22Rv1 (cell line): ENCODE measurements at regions not wholly inside any gene's neighbourhood (a gene's known extent, or its start where the extent isn't known, plus 50 kb on each side); places are given as distances from the start of the nearest gene placed in this dataset.

Experiments
- H3K27ac ChIP-seq: fragments of 450-650 bp; 2 replicates; pipeline ENCODE4 v1.5.1; 2017
- CTCF ChIP-seq: fragments of 450-650 bp; IDR thresholded peaks from 2 replicates; pipeline ENCODE4 v1.5.1; 2017; ENCODE audit warnings: mild to moderate bottlenecking
- ZFX ChIP-seq: fragments of 450-650 bp; IDR thresholded peaks from 2 replicates; pipeline ENCODE4 v1.6.1; 2017; ENCODE audit warnings: antibody characterized with exemption, borderline replicate concordance

DNA sequence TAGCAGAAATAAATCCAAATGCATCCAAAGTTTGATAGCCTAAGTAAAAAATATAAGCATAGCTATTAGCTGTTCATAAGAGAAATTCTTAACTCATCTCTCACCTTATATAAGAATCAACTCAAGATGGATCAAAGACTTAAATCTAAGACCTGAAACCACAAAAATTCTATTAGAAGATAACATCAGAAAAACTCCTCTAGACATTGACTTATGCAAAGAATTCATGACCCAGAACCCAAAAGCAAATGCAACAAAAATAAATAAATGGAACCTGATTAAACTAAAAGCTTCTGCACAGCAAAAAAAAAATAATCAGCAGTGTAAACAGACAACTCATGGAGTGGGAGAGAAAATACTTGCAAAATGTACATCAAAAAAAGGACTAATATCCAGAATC lies 184.3 kb downstream of the TFAP2A start:
- TF ChIP-seq CTCF (no peak), ZFX (no peak)
- no peak overlapping the region for H3K27ac ChIP-seq

DNA sequence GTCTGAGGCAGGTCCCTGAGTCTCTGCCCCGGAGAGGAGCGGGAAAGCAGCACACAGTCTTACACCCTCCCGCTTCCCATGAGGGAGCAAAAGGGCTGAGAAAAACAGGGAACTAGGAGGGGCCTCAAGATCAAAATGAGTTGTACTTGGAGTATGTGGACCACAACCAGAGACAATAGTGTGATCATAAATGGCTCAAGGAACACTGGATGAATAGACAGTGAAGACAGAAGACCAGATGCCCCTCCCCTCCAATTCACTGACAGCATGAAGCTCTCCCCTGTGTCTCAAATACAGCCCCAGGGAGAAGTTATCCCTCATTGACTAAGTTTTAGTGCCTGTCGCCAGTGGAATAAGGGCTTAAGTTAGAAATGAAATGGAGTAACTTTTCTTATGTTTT lies 191.0 kb downstream of the TFAP2A start:
- H3K27ac ChIP-seq, result no peak overlapping the region
- TF ChIP-seq CTCF (no peak), ZFX (no peak)

DNA sequence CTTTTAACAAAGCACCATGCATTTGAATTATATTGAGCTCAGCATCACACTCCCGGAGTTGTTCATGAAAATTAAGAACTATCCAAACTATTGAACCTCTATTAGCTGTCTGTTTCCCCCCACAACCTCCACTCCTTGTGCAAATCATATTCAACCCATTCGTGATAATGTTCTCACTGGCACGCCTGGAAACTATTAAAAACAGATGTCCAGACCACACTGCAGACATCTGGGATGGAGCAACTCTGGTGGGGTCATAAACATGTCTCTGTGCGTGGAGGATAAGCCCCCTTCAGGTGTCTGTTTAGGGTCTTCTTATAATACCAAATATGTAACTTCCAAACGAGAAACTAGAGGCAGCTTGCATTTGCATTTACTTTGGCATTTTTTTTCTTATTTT lies 193.7 kb downstream of the TFAP2A start:
- TF ChIP-seq ZFX, result no peak
- no peak for TF ChIP-seq CTCF
- no peak overlapping the region for H3K27ac ChIP-seq

DNA sequence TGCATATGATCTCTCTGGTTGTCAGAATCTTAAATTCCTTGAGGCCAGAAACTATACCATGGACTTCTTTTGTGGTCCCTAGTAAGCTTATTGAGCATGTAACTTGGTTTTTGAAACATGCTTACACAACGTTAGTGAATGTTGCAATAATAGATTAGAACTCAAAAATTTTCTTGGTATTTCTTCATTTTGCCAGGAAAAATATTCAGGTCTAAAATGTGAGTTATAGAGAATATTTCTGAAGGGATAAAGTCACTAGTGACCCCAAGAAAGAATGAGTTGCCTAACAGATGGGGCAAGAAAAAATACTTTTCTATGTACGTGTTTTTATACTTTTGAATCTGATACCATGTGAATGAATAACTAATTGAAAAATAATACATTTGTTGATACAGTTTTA lies 195.4 kb downstream of the TFAP2A start:
- TF ChIP-seq CTCF (no peak), ZFX (no peak)

GRCh38 chr6:10217111-10217510 lies 197.8 kb downstream of the TFAP2A start:
- no peak overlapping the region for H3K27ac ChIP-seq
- no peak for TF ChIP-seq ZFX
- no peak for TF ChIP-seq CTCF

More for the DNA sequence above, 195.4 kb downstream of the TFAP2A start:
- H3K27ac ChIP-seq, result no peak overlapping the region

- TF ChIP-seq ZFX (no peak), CTCF (no peak)
These were observed 199.4 kb downstream of the TFAP2A start for GRCh38 chr6:10215326-10216110.

DNA sequence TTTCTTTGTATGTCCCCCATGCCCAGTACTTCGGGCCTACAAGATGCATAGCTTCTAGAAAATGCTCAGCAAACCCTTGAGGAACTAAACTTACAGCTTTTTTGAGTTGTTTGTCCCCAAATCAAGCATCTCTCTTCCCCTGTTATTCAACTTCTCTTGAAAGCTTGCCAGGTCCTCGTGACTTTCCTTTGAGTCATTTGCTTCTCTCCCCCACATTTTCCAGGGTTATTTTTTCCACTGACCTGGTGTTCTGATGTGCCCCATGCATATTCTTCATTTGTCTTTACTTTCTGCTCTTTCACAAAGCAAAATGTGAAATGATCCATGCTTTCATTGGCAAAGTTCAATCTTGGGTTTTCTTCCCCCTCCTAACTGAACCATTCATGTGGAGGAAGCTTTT lies 204.8 kb downstream of the TFAP2A start:
- H3K27ac ChIP-seq, result no peak overlapping the region
- TF ChIP-seq CTCF (no peak), ZFX (no peak)

More at GRCh38 chr6:10215326-10216110, 199.4 kb downstream of the TFAP2A start:
- no peak overlapping the region for H3K27ac ChIP-seq
